ENCODE measurements at regions not wholly inside any gene's neighbourhood (a gene's known extent, or its start where the extent isn't known, plus 50 kb on each side); places are given as distances from the start of the nearest gene placed in this dataset.

DNA sequence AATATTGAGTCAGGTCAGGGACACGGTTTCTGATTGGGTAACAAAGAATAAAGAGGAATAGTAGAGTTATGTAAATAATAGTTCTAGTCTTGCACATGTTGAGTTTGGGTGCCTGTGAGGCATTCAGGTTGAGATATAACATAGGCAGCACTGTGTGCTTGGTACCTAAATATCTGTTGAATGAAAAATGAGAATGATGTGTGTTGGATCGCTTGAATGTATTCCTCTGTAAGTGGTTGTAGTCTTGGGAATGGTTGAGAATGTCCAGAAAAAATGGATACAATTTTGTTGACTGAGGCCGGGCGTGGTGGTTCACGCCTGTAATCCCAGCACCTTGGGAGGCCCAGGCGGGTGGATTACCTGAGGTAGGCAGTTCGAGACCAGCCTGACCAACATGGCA is 116.3 kb upstream of the HNRNPU start:
- no peak for TF ChIP-seq GLIS3 (CRISPR knock-in tag; IDR thresholded peaks at IDR 0.05)
- TF ChIP-seq, protein P1, sequence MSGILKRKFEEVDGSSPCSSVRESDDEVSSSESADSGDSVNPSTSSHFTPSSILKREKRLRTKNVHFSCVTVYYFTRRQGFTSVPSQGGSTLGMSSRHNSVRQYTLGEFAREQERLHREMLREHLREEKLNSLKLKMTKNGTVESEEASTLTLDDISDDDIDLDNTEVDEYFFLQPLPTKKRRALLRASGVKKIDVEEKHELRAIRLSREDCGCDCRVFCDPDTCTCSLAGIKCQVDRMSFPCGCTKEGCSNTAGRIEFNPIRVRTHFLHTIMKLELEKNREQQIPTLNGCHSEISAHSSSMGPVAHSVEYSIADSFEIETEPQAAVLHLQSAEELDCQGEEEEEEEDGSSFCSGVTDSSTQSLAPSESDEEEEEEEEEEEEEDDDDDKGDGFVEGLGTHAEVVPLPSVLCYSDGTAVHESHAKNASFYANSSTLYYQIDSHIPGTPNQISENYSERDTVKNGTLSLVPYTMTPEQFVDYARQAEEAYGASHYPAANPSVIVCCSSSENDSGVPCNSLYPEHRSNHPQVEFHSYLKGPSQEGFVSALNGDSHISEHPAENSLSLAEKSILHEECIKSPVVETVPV (CRISPR knock-in tag; IDR thresholded peaks at IDR 0.05), result no peak
- TF ChIP-seq ISL1 (CRISPR knock-in tag; IDR thresholded peaks at IDR 0.05), result no peak
- no peak for TF ChIP-seq TCF4 (CRISPR knock-in tag; IDR thresholded peaks at IDR 0.05; ENCODE audit: borderline replicate concordance)
- TF ChIP-seq SNAI2 (CRISPR knock-in tag; IDR thresholded peaks at IDR 0.05), result no peak
- TF ChIP-seq BACH2 (CRISPR knock-in tag; IDR thresholded peaks at IDR 0.05; ENCODE audit: borderline replicate concordance), result no peak
- TF ChIP-seq OSR1 (CRISPR knock-in tag; IDR thresholded peaks at IDR 0.05), result no peak
- no peak for TF ChIP-seq ARNTL (CRISPR knock-in tag; IDR thresholded peaks at IDR 0.05; ENCODE audit: borderline replicate concordance, low read depth)
- no peak for ATAC-seq

DNA sequence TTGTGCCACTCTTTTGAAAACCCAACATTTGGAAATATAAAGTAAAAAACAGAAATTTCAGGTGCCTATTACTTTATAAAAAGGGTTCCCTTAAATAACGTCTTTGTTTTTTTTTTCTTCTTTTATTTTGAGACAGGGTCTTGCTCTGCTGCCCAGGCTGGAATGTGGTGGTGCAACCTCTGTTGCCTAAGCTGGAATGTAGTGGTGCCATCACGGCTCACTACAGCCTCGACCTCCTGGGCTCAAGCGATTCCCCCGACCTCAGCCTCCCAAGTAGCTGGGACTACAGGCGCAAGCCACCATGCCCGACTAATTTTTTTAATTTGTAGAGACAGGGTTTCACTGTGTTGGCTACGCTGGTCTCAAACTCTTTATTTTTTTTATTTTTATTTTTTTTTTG is 110.2 kb upstream of the HNRNPU start:
- ATAC-seq, result no peak
- TF ChIP-seq OSR1 (CRISPR knock-in tag; IDR thresholded peaks at IDR 0.05) (no peak), ZNF70 (CRISPR knock-in tag; IDR thresholded peaks at IDR 0.05) (no peak)

DNA sequence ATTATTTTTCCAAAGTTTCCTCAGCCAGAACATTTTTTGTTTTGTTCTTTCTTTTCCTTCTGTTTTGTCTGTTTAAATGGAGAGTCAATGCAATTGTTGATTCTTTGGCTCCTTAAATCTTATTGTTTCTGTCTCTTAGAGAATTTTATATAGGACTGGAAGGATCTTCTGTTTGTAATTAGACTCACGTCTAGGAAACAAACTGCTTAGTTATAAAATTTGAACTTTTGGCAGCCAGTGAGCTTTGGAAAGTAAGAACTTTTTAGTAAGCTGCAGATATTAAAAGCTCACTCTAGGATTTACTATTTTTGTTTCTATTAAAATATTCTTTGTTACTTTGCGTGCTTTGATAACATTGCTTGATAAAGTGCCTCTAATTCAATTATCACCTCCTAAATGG is 109.8 kb upstream of the HNRNPU start:
- TF ChIP-seq ISL1 (CRISPR knock-in tag; IDR thresholded peaks at IDR 0.05) (no peak), ZNF70 (CRISPR knock-in tag; IDR thresholded peaks at IDR 0.05) (no peak), RARB (CRISPR knock-in tag; IDR thresholded peaks at IDR 0.05) (no peak), ZFP3 (CRISPR knock-in tag; IDR thresholded peaks at IDR 0.05) (no peak), SNAI2 (CRISPR knock-in tag; IDR thresholded peaks at IDR 0.05) (no peak), ZNF8 (CRISPR knock-in tag; IDR thresholded peaks at IDR 0.05) (no peak), ZC3H10 (CRISPR knock-in tag; IDR thresholded peaks at IDR 0.05) (no peak), BACH2 (CRISPR knock-in tag; IDR thresholded peaks at IDR 0.05; ENCODE audit: borderline replicate concordance) (no peak), GLIS3 (CRISPR knock-in tag; IDR thresholded peaks at IDR 0.05) (no peak), OSR1 (CRISPR knock-in tag; IDR thresholded peaks at IDR 0.05) (no peak), ARNTL (CRISPR knock-in tag; IDR thresholded peaks at IDR 0.05; ENCODE audit: borderline replicate concordance, low read depth) (no peak), ZNF565 (CRISPR knock-in tag; conservative IDR thresholded peaks at IDR 0.05; ENCODE audit: low read depth) (no peak), TOX (CRISPR knock-in tag; IDR thresholded peaks at IDR 0.05; ENCODE audit: borderline replicate concordance) (no peak), ZFP30 (CRISPR knock-in tag; IDR thresholded peaks at IDR 0.05) (no peak), PPARA (CRISPR knock-in tag; IDR thresholded peaks at IDR 0.05; ENCODE audit: borderline replicate concordance) (no peak)
- TF ChIP-seq, protein P2, sequence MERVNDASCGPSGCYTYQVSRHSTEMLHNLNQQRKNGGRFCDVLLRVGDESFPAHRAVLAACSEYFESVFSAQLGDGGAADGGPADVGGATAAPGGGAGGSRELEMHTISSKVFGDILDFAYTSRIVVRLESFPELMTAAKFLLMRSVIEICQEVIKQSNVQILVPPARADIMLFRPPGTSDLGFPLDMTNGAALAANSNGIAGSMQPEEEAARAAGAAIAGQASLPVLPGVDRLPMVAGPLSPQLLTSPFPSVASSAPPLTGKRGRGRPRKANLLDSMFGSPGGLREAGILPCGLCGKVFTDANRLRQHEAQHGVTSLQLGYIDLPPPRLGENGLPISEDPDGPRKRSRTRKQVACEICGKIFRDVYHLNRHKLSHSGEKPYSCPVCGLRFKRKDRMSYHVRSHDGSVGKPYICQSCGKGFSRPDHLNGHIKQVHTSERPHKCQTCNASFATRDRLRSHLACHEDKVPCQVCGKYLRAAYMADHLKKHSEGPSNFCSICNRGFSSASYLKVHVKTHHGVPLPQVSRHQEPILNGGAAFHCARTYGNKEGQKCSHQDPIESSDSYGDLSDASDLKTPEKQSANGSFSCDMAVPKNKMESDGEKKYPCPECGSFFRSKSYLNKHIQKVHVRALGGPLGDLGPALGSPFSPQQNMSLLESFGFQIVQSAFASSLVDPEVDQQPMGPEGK (CRISPR knock-in tag; IDR thresholded peaks at IDR 0.05; ENCODE audit: borderline replicate concordance), result no peak
- TF ChIP-seq, protein P1 (CRISPR knock-in tag; IDR thresholded peaks at IDR 0.05), result no peak
- TF ChIP-seq, protein P3, sequence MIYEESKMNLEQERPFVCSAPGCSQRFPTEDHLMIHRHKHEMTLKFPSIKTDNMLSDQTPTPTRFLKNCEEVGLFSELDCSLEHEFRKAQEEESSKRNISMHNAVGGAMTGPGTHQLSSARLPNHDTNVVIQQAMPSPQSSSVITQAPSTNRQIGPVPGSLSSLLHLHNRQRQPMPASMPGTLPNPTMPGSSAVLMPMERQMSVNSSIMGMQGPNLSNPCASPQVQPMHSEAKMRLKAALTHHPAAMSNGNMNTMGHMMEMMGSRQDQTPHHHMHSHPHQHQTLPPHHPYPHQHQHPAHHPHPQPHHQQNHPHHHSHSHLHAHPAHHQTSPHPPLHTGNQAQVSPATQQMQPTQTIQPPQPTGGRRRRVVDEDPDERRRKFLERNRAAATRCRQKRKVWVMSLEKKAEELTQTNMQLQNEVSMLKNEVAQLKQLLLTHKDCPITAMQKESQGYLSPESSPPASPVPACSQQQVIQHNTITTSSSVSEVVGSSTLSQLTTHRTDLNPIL (CRISPR knock-in tag; IDR thresholded peaks at IDR 0.05; ENCODE audit: low read depth), result no peak
- TF ChIP-seq, protein P4, sequence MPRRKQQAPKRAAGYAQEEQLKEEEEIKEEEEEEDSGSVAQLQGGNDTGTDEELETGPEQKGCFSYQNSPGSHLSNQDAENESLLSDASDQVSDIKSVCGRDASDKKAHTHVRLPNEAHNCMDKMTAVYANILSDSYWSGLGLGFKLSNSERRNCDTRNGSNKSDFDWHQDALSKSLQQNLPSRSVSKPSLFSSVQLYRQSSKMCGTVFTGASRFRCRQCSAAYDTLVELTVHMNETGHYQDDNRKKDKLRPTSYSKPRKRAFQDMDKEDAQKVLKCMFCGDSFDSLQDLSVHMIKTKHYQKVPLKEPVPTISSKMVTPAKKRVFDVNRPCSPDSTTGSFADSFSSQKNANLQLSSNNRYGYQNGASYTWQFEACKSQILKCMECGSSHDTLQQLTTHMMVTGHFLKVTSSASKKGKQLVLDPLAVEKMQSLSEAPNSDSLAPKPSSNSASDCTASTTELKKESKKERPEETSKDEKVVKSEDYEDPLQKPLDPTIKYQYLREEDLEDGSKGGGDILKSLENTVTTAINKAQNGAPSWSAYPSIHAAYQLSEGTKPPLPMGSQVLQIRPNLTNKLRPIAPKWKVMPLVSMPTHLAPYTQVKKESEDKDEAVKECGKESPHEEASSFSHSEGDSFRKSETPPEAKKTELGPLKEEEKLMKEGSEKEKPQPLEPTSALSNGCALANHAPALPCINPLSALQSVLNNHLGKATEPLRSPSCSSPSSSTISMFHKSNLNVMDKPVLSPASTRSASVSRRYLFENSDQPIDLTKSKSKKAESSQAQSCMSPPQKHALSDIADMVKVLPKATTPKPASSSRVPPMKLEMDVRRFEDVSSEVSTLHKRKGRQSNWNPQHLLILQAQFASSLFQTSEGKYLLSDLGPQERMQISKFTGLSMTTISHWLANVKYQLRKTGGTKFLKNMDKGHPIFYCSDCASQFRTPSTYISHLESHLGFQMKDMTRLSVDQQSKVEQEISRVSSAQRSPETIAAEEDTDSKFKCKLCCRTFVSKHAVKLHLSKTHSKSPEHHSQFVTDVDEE (CRISPR knock-in tag; IDR thresholded peaks at IDR 0.05), result no peak
- TF ChIP-seq, protein P5, sequence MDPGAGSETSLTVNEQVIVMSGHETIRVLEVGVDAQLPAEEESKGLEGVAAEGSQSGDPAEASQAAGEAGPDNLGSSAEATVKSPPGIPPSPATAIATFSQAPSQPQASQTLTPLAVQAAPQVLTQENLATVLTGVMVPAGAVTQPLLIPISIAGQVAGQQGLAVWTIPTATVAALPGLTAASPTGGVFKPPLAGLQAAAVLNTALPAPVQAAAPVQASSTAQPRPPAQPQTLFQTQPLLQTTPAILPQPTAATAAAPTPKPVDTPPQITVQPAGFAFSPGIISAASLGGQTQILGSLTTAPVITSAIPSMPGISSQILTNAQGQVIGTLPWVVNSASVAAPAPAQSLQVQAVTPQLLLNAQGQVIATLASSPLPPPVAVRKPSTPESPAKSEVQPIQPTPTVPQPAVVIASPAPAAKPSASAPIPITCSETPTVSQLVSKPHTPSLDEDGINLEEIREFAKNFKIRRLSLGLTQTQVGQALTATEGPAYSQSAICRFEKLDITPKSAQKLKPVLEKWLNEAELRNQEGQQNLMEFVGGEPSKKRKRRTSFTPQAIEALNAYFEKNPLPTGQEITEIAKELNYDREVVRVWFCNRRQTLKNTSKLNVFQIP (CRISPR knock-in tag; IDR thresholded peaks at IDR 0.05; ENCODE audit: borderline replicate concordance, low read depth), result no peak
- ATAC-seq, result no peak

All from SK-N-SH treated with all-trans-retinoic acid at 6 μM for 48 hours (cell line).